Bronchial epithelial cell (primary cell): ENCODE measurements at regions not wholly inside any gene's neighbourhood (a gene's known extent, or its start where the extent isn't known, plus 50 kb on each side); places are given as distances from the start of the nearest gene placed in this dataset.

Source experiments
- DNase-seq: peaks from one replicate; pipeline ENCODE4 v3.0.0-alpha.2; 2010; ENCODE audit warnings: low read depth
- FAIRE-seq: peaks from 2 replicates; lab custom pipeline; 2011; peaks lifted over from hg19 to GRCh38; lab: Jason Lieb, UNC
- H3K27me3 ChIP-seq: 2 replicates; pipeline ENCODE4 v1.5.1; 2011; ENCODE audit warnings: low read length; ENCODE audit not compliant: control insufficient read depth, insufficient read depth
- H3K36me3 ChIP-seq: 2 replicates; pipeline ENCODE4 v1.5.1; 2011; ENCODE audit warnings: low read length; ENCODE audit not compliant: control insufficient read depth, insufficient read depth
- H3K4me3 ChIP-seq: 2 replicates; pipeline ENCODE4 v1.5.1; 2011; ENCODE audit warnings: mild to moderate bottlenecking, low read depth, low read length, control low read depth
- CTCF ChIP-seq: IDR thresholded peaks from 2 replicates; pipeline ENCODE4 v1.5.1; 2011; ENCODE audit warnings: mild to moderate bottlenecking, moderate library complexity, low read length, control low read depth, inconsistent platforms; ENCODE audit not compliant: insufficient read depth, severe bottlenecking

GRCh38 chr6:118743746-118744145, 92.4 kb upstream of the CEP85L start:
- no peak for TF ChIP-seq CTCF
- Histone ChIP-seq H3K36me3 (no peaks in the 10 kb centered on the region), H3K4me3 (no peak overlapping the region), H3K27me3 (no peaks in the 10 kb centered on the region)
- DNase-seq: no peak
- no peak for FAIRE-seq

- Histone ChIP-seq H3K4me3 (no peak overlapping the region), H3K27me3 (no peaks in the 10 kb centered on the region), H3K36me3 (no peaks in the 10 kb centered on the region)
- TF ChIP-seq CTCF: no peak
- FAIRE-seq (no peak), DNase-seq (peak; percentile 37)
These were observed 89.0 kb upstream of the CEP85L start for GRCh38 chr6:118740372-118740771.

- H3K36me3 ChIP-seq: no peaks in the 10 kb centered on the region
- no peak for FAIRE-seq
- no peak for TF ChIP-seq CTCF
- no peak overlapping the region for H3K4me3 ChIP-seq
- no peak for DNase-seq
- no peaks in the 10 kb centered on the region for H3K27me3 ChIP-seq
These were observed 88.4 kb upstream of the CEP85L start for GRCh38 chr6:118739696-118740353.

- H3K27me3 ChIP-seq: no peaks in the 10 kb centered on the region
- TF ChIP-seq CTCF: no peak
- H3K36me3 ChIP-seq: no peaks in the 10 kb centered on the region
- DNase-seq (no peak), FAIRE-seq (no peak)
- H3K4me3 ChIP-seq: no peak overlapping the region
These were observed 85.0 kb upstream of the CEP85L start for GRCh38 chr6:118736440-118736839.

GRCh38 chr6:118735320-118735719, 83.9 kb upstream of the CEP85L start:
- FAIRE-seq (no peak), DNase-seq (no peak)
- no peaks in the 10 kb centered on the region for H3K27me3 ChIP-seq
- TF ChIP-seq CTCF: peak; percentile 27
- no peaks in the 10 kb centered on the region for H3K36me3 ChIP-seq
- no peak overlapping the region for H3K4me3 ChIP-seq

- H3K36me3 ChIP-seq: no peaks in the 10 kb centered on the region
- DNase-seq (peak; percentile 11), FAIRE-seq (no peak)
- H3K4me3 ChIP-seq: no peak overlapping the region
- no peaks in the 10 kb centered on the region for H3K27me3 ChIP-seq
- no peak for TF ChIP-seq CTCF
These were observed 74.6 kb upstream of the CEP85L start for GRCh38 chr6:118725944-118726343.
